H1 (cell line): ENCODE measurements at regions not wholly inside any gene's neighbourhood (a gene's known extent, or its start where the extent isn't known, plus 50 kb on each side); places are given as distances from the start of the nearest gene placed in this dataset.

ENCODE experiments used
- CTCF ChIA-PET: fragments of 300-600 bp; sonication (Branson Sonifier 250); formaldehyde crosslinking; loops from one replicate; lab custom pipeline; 2021; ENCODE audit not compliant: partially characterized antibody; lab: Charles Lee
- POLR2A ChIA-PET: fragments of 300-600 bp; sonication (Branson Sonifier 250); formaldehyde crosslinking; loops from one replicate; lab custom pipeline; 2021; ENCODE audit warnings: inconsistent platforms; ENCODE audit not compliant: partially characterized antibody; lab: Charles Lee
- DNase-seq, 2 experiments: peaks; one replicate each; pipeline versions ENCODE4 v3.0.0 to v3.0.0-alpha.2; 2010 to 2022; ENCODE audit warnings: low spot score in 2 of 2, low read depth in 1 of 2, mixed read lengths in 1 of 2
- FAIRE-seq: peaks from 2 replicates; lab custom pipeline; 2011; peaks lifted over from hg19 to GRCh38; lab: Jason Lieb, UNC
- H2AFZ ChIP-seq: 2 replicates; pipeline ENCODE4 v1.8.1; 2012; ENCODE audit warnings: low read length, inconsistent platforms
- H2AK5ac ChIP-seq: 2 replicates; pipeline ENCODE4 v1.6.1; 2013; ENCODE audit warnings: low read depth, low read length
- H2BK120ac ChIP-seq: replicated peaks from 2 replicates; pipeline ENCODE3; 2013; ENCODE audit warnings: low read depth, low read length, inconsistent platforms
- H2BK12ac ChIP-seq: 2 replicates; pipeline ENCODE4 v1.6.1; 2013; ENCODE audit warnings: low read depth, low read length
- H2BK15ac ChIP-seq: 2 replicates; pipeline ENCODE4 v1.6.1; 2013; ENCODE audit warnings: low read length
- H2BK20ac ChIP-seq: 2 replicates; pipeline ENCODE4 v1.6.1; 2013; ENCODE audit warnings: low read length
- H2BK5ac ChIP-seq: 2 replicates; pipeline ENCODE4 v1.6.1; 2013; ENCODE audit warnings: low read depth, low read length
- H3K14ac ChIP-seq: 2 replicates; pipeline ENCODE4 v1.6.1; 2013; ENCODE audit warnings: inconsistent platforms; ENCODE audit not compliant: insufficient read length
- H3K18ac ChIP-seq: 2 replicates; pipeline ENCODE4 v1.6.1; 2013; ENCODE audit warnings: low read length; ENCODE audit errors: extremely low read depth
- H3K23ac ChIP-seq: 2 replicates; pipeline ENCODE4 v1.6.1; 2013; ENCODE audit warnings: inconsistent platforms; ENCODE audit not compliant: insufficient read length
- H3K23me2 ChIP-seq: 2 replicates; pipeline ENCODE4 v1.6.1; 2013; ENCODE audit warnings: low read depth, low read length
- H3K27ac ChIP-seq: 2 replicates; pipeline ENCODE4 v1.6.1; 2011; ENCODE audit warnings: low read depth, low read length, inconsistent platforms
- H3K27me3 ChIP-seq, 4 experiments: replicated peaks in 1 of 4; 1 replicate in 1 of 4; 2 replicates in 3 of 4; pipeline versions ENCODE4 v1.6.1 to v1.8.1; 2011 to 2013; ENCODE audit warnings: low read length in 3 of 4, mild to moderate bottlenecking in 3 of 4, inconsistent platforms in 2 of 4, mixed read lengths in 2 of 4, moderate library complexity in 1 of 4; ENCODE audit not compliant: control insufficient read depth in 3 of 4, insufficient read depth in 3 of 4; ENCODE audit errors: extremely low read depth in 1 of 4
- H3K36me3 ChIP-seq, 4 experiments: 2 replicates each; pipeline versions ENCODE4 v1.6.1 to v1.8.1; 2011 to 2013; ENCODE audit warnings: mild to moderate bottlenecking in 4 of 4, low read length in 3 of 4, moderate library complexity in 2 of 4, control low read depth in 1 of 4, inconsistent platforms in 1 of 4; ENCODE audit not compliant: insufficient read depth in 4 of 4, control insufficient read depth in 2 of 4
- H3K4ac ChIP-seq: replicated peaks from 2 replicates; pipeline ENCODE3; 2013; ENCODE audit warnings: low read length, low read depth, mixed read lengths, inconsistent platforms; ENCODE audit not compliant: insufficient read length
- H3K4me1 ChIP-seq, 4 experiments: replicated peaks in 1 of 4; 1 replicate in 1 of 4; 2 replicates in 3 of 4; pipeline versions ENCODE4 v1.6.1 to v1.8.1; 2011 to 2013; ENCODE audit warnings: low read length in 3 of 4, inconsistent platforms in 2 of 4, mixed read lengths in 1 of 4; ENCODE audit not compliant: insufficient read depth in 4 of 4, control insufficient read depth in 3 of 4
- H3K4me2 ChIP-seq, 2 experiments: 2 replicates each; pipeline versions ENCODE4 v1.6.1 to v1.8.1; 2011 to 2013; ENCODE audit warnings: low read depth in 2 of 2, low read length in 2 of 2, control low read depth in 1 of 2, inconsistent platforms in 1 of 2, mild to moderate bottlenecking in 1 of 2; ENCODE audit not compliant: insufficient read depth in 1 of 2
- H3K4me3 ChIP-seq, 4 experiments: fragments of 200-600, 300-600 bp in 1 of 4; sonication (generic), shearing (Covaris generic), sonication (Bioruptor Twin) in 1 of 4; 2 replicates each; pipeline versions ENCODE4 v1.5.1 to v1.8.1; 2011 to 2016; ENCODE audit warnings: low read length in 4 of 4, low read depth in 3 of 4, control low read depth in 2 of 4, inconsistent platforms in 2 of 4, mild to moderate bottlenecking in 2 of 4, mixed read lengths in 1 of 4, moderate library complexity in 1 of 4; ENCODE audit not compliant: insufficient read depth in 2 of 4; ENCODE audit errors: extremely low read depth in 1 of 4
- H3K56ac ChIP-seq: replicated peaks from 2 replicates; pipeline ENCODE3; 2013; ENCODE audit warnings: low read depth, mild to moderate bottlenecking, mixed read lengths, low read length, inconsistent platforms; ENCODE audit not compliant: insufficient read length
- H3K79me1 ChIP-seq: 2 replicates; pipeline ENCODE4 v1.6.1; 2013; ENCODE audit warnings: low read depth, low read length, control low read depth
- H3K79me2 ChIP-seq, 2 experiments: 2 replicates each; pipeline versions ENCODE4 v1.6.1 to v1.8.1; 2012 to 2013; ENCODE audit warnings: low read length in 2 of 2, mild to moderate bottlenecking in 2 of 2, inconsistent platforms in 1 of 2; ENCODE audit not compliant: insufficient read depth in 2 of 2, control insufficient read depth in 1 of 2
- H3K9ac ChIP-seq, 4 experiments: replicated peaks in 1 of 4; 1 replicate in 1 of 4; 2 replicates in 3 of 4; pipeline versions ENCODE4 v1.6.1 to v1.8.1; 2011 to 2013; ENCODE audit warnings: low read depth in 3 of 4, low read length in 3 of 4, control low read depth in 2 of 4, mild to moderate bottlenecking in 2 of 4, moderate library complexity in 2 of 4, inconsistent platforms in 1 of 4; ENCODE audit errors: extremely low read depth in 1 of 4
- H3K9me3 ChIP-seq, 2 experiments: 2 replicates each; pipeline versions ENCODE4 v1.6.1 to v1.8.1; 2012 to 2013; ENCODE audit warnings: mild to moderate bottlenecking in 2 of 2, moderate library complexity in 2 of 2, control low read depth in 1 of 2, inconsistent platforms in 1 of 2, low read depth in 1 of 2, low read length in 1 of 2, mixed read lengths in 1 of 2; ENCODE audit not compliant: insufficient read depth in 2 of 2
- H4K20me1 ChIP-seq, 2 experiments: replicated peaks in 1 of 2; 2 replicates each; pipeline versions ENCODE3 to v1.8.1; 2011 to 2013; ENCODE audit warnings: inconsistent platforms in 2 of 2, low read length in 2 of 2, mild to moderate bottlenecking in 1 of 2; ENCODE audit not compliant: insufficient read depth in 2 of 2, control insufficient read depth in 1 of 2
- H4K5ac ChIP-seq: 2 replicates; pipeline ENCODE4 v1.6.1; 2013; ENCODE audit warnings: low read length, low read depth, mixed read lengths, inconsistent platforms; ENCODE audit not compliant: insufficient read length
- H4K8ac ChIP-seq: 2 replicates; pipeline ENCODE4 v1.8.0; 2013; ENCODE audit warnings: mild to moderate bottlenecking, moderate library complexity, low read length, inconsistent platforms; ENCODE audit not compliant: insufficient read depth; ENCODE audit errors: extremely low read depth
- H4K91ac ChIP-seq: replicated peaks from 2 replicates; pipeline ENCODE3; 2013; ENCODE audit warnings: low read length, mixed read lengths, inconsistent platforms; ENCODE audit not compliant: insufficient read length
- BCL11A ChIP-seq, 2 experiments: IDR thresholded peaks; one replicate each; pipeline ENCODE4 v1.6.1; 2011; ENCODE audit warnings: low read depth in 2 of 2, low read length in 2 of 2, mild to moderate bottlenecking in 2 of 2
- WGBS, 2 experiments: shearing (Covaris generic) in 1 of 2; methylation state at CpG; one replicate each; pipeline versions ENCODE4 v1.1.6 to v1.1.7; 2013 to 2015; ENCODE audit warnings: low lambda C conversion rate in 2 of 2, mixed read lengths in 2 of 2, inconsistent platforms in 1 of 2, low coverage in 1 of 2, missing lambda C conversion rate in 1 of 2; ENCODE audit not compliant: insufficient replicate concordance in 2 of 2, insufficient coverage in 1 of 2, insufficient read length in 1 of 2; ENCODE audit errors: extremely low coverage in 1 of 2, missing lambda C conversion rate in 1 of 2; 5-methylcytosine and 5-hydroxymethylcytosine counted together
- TF ChIP-seq, protein P1 (sequence below): IDR thresholded peaks from 2 replicates; pipeline ENCODE4 v1.6.1; 2011; ENCODE audit warnings: low read length, improper control_type of control experiment

DNA sequence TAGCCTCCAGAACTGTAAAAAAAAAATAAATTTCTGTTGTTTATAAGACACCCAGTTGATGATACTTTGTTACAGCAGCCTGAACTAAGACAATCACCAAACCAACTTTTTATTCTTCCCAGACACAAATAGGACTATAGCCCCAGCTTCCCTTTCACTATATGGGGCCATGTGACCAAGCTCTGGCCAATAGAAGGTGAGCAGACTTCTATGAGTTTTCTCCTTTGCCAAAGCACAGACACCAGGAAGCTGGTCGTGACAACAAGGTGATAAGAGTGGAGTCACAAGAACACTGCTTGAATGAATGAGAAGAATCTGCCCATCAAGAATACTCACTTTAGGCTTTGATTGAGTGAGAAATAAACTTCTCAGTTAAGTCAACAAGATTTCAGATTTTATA, 217.7 kb downstream of the DEPDC1B start:
- no peak overlapping the region for H3K23ac ChIP-seq
- H3K79me1 ChIP-seq, result no peaks in the 10 kb centered on the region
- H4K91ac ChIP-seq, result no peak overlapping the region
- H4K8ac ChIP-seq, result no peak overlapping the region
- no peak overlapping the region for H2BK5ac ChIP-seq
- CTCF ChIA-PET, result no interaction called here
- peaks cover 0 to 1% (median 0%) of the 10 kb centered on the region in 4 experiments; a peak in 1 of 7 replicates for H3K27me3 ChIP-seq
- TF ChIP-seq BCL11A (IDR thresholded peaks at IDR 0.05; ENCODE audit: low read depth in 2 of 2, low read length in 2 of 2), result no peak
- TF ChIP-seq, protein P1, sequence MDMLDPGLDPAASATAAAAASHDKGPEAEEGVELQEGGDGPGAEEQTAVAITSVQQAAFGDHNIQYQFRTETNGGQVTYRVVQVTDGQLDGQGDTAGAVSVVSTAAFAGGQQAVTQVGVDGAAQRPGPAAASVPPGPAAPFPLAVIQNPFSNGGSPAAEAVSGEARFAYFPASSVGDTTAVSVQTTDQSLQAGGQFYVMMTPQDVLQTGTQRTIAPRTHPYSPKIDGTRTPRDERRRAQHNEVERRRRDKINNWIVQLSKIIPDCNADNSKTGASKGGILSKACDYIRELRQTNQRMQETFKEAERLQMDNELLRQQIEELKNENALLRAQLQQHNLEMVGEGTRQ, result peak; percentile 48; the same call in 1 of the 2 replicates
- no peak overlapping the region for H2BK12ac ChIP-seq
- peaks cover 0 to 4% of the 10 kb centered on the region in 2 experiments; a peak in 2 of 4 replicates for H3K9me3 ChIP-seq
- no peak overlapping the region for H3K9ac ChIP-seq
- H3K79me2 ChIP-seq, result no peaks in the 10 kb centered on the region
- FAIRE-seq (no peak), DNase-seq (no peak)
- no peak overlapping the region for H3K4me2 ChIP-seq
- no peaks in the 10 kb centered on the region for H3K23me2 ChIP-seq
- H2AK5ac ChIP-seq, result no peak overlapping the region
- peaks cover 0 to 4% (median 0%) of the 10 kb centered on the region in 4 experiments; a peak in 2 of 8 replicates for H3K36me3 ChIP-seq
- no peak overlapping the region for H2BK120ac ChIP-seq
- peak overlapping the region; percentile 6; the same call in 1 of the 2 replicates for H2AFZ ChIP-seq
- H2BK20ac ChIP-seq, result no peak overlapping the region
- H2BK15ac ChIP-seq, result no peak overlapping the region
- no peaks in the 10 kb centered on the region; a peak in 1 of 7 replicates for H3K4me1 ChIP-seq
- H4K20me1 ChIP-seq, result no peaks in the 10 kb centered on the region
- H3K27ac ChIP-seq, result no peak overlapping the region
- no peak overlapping the region for H3K4ac ChIP-seq
- H3K14ac ChIP-seq, result no peak overlapping the region
- POLR2A ChIA-PET, result no interaction called here
- H3K4me3 ChIP-seq, result no peak overlapping the region
- WGBS, 2 experiments, result 93% methylated on average over 1 of the region's 1 CpG; no CpG with 5 or more reads in 1 of the 2 experiments
- H4K5ac ChIP-seq, result no peak overlapping the region
- H3K56ac ChIP-seq, result no peak overlapping the region
- no peak overlapping the region for H3K18ac ChIP-seq
